NCI-H1092 (cell line): ENCODE measurements at regions not wholly inside any gene's neighbourhood (a gene's known extent, or its start where the extent isn't known, plus 50 kb on each side); places are given as distances from the start of the nearest gene placed in this dataset.
"Not testable (repeated sequence)": the region's sequence is repeated elsewhere in the genome, so short reads cannot be mapped to it uniquely, and the experiment has no call there.

ENCODE experiments used
- DNase-seq: peaks from one replicate; lab custom pipeline; 2025; lab: John Stamatoyannopoulos, UW

DNA sequence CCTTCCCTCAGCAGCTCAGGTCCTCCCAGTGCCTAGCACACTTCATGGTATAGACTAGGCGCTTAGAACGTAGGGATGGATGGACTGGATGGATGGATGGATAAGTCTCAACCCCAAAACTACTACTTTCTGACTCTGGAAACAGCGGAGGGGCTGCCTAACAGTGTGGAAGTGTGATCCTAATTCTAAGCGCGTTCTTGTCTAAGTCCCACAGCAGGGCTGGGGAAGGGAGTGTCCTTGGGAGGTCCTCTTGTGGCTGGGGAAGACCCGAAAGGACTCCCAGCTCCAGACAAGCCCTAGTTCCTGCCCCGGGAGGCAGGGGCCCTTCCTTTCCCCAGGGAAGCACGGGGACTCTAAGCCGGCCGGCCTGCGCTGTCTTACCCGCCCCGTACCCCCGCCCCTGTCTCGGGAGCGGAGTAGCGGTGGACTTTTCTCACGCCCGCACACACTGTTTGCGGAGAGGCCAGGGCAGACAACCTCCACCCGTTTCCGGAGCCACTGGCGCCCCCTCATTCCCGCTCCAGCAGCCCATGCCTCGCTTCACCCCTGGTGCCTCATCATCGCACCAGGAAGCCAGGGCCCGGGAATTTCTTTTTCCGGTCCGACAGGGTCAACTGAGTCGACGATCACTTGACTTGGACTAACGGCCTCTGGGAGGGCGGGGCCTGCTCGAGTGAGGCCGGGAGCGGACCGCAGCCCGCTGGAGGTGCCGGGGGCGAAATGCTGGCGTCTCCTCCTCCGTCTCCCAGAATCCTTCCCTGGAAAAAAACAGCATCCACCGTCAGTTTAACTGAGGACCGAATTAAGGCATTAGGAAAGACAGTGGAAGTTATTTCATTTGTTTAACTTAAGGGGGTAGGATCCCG is 133.3 kb downstream of the TBC1D2B start:
- DNase-seq = peak; percentile 20

DNA sequence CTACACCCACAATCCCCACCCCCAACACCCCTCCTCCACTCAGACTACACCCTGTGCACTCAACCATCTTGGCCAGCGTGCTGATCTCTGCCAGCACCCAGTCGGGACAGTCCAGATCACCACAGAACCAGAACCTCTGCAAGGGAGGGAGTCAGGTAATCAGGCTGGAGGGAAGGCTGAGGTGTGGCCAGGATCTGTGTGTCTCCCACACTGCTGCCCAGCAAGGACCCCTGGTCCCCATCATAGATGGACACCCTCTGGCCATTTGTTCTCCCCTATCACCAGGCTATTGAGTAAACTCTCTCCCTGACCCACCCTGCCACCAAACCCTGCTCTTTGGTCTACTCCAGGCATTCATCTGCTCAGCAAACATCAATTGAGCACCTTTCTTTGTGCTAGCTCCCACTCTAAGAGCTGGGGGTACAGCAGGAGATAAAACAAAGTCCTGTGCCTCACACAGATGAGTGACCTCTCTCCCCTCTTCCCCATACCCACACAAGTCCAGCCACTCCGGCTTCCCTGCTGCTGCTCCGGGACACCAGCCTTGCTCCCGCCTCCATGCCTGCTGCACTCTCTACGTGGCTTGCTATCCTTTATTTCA is 134.8 kb downstream of the TBC1D2B start:
- no peak for DNase-seq

DNA sequence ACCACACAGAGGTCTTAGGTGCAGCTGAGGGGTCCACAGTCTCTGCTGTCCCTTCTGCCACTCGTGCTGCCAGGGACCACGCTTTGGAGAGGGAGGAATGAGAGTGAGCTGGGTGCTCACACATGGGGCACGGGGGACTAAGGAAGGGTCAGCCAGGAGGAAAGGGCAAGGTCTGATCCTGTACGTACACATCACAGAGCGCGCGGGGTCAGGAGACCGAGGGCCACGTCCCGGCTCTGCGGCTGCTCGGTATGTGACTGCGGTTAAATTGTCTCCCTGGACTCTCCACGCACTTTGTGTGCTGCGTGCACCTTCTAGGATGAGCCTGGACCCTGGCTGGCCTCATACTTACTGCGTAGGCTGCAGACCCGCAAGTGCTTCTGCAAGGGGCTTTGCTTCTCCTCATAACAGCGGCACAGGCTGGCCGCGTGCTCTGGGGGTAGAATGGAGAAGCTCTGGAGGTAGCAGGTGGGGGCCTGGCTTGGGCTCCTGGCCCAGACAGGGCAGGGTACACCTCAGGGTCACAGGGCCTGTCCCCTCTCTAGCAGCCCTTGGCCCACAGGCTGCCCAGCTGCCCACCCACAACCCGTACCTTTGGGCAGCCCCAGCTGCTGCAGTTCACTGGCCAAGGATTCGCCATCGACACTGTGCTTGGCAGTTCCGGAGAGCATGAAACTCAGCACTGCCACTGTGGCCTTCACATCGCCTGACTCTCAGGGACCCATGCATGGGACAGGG is 136.3 kb downstream of the TBC1D2B start:
- not testable (repeated sequence) for DNase-seq

DNA sequence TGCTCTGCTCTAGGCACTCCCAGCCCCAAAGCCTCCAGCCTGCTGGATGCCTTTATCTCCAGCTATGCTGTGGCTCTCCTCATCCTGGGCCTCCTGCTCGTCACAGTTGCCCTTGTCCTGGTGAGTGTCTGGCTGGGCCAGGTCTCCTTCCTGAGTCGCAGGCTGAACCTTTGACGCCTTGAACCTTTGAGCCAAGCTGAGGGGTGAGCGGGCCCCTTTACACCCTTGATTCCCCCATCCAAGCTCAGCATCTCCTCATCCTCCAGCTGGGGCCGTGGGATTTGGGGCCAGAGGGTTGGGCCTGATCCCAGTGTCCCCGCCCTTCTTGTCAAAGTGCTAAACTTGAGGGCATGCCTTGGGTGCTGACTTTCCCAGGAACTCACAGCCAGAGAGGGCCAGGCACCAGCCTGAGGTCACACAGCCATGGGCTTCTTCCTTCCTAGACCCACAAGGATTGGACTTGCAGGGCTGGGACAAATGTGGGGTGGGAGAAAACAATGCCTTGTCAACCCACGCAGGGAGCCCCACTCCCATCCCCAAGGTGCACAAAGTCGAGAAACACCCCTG is 137.0 kb downstream of the TBC1D2B start:
- no peak for DNase-seq

DNA sequence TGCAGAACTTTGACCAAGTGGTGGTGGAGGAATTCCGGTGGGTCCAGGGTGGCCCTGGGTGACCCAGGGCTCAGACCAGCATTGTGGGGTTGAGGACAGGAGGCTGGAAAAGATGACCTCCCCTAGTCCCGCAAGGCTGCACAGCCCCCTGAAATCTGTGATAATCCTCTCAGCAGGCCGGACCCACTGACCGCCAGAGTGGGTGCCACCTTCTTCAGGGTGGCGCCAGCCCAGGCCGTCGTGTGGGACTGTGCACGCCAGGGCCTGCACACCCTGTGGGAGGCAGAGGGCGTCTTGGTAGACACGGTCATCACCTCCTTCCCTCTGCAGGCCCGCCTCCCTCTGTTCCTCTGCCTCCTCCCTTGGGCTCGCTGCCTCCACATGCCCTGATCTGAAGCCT is 137.7 kb downstream of the TBC1D2B start:
- no peak for DNase-seq

DNA sequence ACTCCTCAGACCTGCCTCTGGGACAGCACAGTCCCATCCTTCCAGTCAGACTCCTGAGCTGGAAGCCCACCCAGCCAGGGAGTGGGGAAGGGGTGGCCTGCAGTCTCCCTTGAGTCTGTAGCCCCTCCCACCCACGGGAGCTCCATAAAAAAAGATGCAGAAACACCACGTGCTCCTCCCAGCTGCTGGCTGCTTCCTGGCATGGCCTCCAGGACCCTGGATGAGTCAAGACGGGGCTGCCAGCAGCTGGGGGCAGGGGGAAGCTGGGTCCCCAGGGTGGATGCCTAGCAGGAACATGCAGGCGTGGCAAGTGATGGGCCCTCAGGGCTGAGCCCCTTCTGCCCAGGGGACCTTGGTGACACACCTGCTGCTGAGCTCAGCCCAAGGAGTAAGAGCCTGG is 138.5 kb downstream of the TBC1D2B start:
- not testable (repeated sequence) for DNase-seq

DNA sequence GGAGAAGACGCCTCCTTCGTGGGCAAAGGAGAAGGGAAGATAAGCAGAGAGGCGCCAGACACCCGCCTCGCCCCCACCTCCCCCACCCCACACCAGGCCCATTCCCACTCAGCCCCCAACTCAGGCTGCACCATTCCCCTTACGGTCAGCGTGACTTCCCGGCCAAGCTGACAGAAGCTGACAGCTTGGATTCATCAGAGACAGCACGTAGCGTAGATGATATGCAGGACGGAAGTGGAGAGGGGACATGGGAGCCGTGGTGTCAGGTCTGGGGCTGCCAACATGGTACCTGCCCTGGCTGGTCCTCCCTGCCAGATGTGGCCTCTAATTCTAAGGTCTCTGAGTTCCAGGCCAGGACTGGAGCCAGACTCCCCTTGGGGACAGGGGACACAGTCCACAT is 139.0 kb downstream of the TBC1D2B start:
- DNase-seq = not testable (repeated sequence)

DNA sequence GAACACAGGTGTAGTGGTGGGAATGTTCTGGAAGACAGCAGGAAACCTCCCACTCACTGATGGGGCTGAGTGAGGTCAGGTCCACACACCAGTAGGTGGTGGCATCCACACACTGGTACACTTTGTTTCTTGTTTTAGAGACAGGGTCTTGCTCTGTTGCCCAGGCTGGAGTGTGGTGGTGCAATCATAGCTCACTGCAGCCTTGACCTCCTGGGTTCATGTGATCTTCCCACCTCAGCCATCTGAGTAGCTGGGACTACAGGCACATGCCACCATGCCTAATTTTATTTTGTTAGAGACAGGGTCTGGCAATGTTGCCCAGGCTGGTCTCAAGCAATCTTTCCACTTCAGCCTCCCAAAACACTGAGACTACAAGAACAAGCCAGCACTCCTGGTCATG is 140.9 kb downstream of the TBC1D2B start:
- DNase-seq = not testable (repeated sequence)

DNA sequence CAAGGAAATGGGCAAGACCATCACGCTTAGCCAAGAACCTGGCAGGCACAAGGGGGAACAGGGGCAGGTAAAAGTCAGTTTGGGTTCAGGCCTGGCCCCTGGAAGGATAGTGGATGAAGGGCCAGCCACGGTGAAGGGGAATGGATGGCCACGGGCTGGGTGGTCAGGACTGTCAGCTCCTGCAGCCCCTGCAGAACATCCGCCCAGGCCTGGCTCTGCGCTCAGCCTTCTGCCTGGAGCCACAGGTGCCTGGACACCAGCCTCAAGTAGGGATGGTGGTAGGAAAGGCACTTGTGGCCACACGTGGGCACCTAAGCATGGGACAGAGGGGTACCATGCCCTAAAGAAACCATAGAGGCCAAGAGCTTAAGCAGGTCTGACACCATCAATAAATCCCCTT is 143.0 kb downstream of the TBC1D2B start:
- DNase-seq = not testable (repeated sequence)

DNA sequence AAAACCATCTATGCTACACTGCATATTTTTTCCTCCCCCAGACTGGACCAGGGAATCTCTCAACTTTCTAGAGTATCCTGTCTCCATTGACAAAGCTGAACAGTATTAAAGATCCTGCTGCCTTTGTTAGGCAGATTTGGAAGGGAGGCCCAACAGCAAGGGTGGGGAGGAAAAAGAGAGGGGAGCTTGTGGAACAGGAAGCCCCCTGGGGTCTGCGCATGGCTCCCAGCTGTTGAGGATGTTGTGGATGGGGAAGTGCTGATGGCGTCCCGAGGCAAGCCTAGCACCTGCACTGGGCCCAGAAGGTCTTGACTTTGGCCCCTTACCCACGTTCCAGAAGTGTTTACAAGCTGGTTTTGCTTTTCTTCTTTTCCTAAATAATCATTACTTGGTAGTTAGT is 146.6 kb downstream of the TBC1D2B start:
- not testable (repeated sequence) for DNase-seq

DNA sequence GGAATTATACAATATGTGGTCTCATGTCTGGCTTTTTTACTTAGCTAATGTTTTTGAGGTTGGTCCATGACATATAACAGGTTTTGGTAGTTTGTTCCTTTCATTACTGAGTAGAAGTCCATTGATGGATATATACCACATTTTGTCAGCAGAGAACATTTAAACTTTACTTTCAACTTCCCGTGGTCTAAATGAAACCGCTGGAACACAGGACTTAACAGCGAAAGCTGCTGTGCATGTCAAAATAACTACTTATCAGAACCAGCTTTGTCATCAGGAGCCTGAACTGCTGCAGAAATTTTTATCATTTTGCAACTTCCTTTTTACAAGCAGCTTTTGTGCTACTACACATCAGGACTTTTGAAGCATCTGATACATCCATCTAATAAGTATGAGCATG is 147.0 kb downstream of the TBC1D2B start:
- not testable (repeated sequence) for DNase-seq

DNA sequence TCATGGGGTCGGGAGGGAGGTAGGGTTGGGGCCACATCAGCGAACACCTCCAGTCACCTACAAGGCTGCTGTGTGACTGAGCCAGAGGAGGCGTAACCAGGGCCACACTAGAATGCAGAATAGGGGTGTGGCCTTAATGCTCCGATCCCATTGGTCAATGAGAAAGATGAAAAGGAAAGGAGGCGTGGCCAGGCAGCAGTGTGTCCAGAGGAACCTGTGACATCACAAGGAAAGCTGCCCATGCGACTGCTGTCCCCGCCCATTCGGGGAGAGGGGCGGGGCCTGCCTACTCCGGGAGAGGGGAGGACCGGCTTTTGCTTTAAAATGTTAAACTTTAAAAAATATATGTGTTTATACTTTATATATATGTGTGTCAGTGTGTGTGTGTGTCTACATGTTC is 150.7 kb downstream of the TBC1D2B start:
- not testable (repeated sequence) for DNase-seq

DNA sequence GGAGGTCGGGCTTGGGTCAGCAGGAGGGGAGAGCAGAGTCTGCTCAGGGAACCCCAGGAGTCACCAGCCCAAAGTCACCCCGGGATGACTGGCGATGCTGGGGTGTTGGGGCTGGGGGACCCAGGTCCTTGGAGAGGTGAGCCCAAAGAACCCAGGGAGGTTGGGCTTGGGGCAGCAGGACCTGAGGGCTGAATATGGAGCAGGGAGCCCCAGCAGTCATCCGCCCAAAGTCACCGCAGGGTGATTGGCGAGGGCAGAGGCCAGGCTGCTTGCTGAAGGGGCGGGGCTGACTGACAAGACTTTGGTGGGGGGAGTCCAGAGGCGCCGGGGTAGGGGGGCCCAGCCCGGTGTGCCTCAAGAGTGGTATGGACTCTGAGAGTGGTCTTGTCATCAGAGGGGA is 151.2 kb downstream of the TBC1D2B start:
- not testable (repeated sequence) for DNase-seq

DNA sequence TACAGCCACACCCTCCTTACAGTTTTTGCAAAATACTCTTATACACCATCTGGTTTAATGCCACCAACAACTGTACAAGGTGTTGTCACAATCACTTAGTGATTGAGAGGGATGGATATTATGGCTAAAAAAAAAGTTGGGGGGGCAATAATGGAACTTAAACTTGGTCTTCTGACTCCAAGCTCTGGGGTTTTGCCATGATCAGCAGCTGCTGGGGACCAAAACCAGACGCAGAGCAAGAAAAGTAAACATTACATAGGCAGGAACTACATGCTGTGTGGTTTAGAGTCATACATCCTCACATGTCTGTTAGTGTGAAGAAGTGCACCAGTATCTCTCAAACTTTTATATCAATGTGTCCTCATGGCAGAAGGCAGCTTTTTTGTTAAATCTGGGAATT is 152.4 kb downstream of the TBC1D2B start:
- not testable (repeated sequence) for DNase-seq

DNA sequence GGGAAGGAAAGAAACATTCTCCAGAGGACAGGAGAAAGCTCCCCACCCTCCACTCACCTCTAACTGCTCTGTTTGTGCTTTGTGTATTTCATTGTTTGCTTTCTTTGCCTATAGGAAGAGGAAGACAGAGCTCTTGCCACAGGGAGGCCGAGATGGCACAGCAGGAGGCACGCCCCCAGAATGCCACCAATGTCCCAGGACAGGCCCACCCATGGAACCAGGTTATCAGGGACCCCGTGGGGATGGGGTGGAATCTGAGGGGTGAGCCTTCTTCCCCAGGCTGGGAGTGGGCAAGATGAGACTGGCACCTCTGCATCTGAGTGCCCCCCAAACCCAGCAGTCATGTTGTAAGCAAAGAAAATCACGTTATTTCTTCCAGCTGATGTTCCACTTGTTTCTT is 155.8 kb downstream of the TBC1D2B start:
- no peak for DNase-seq

DNA sequence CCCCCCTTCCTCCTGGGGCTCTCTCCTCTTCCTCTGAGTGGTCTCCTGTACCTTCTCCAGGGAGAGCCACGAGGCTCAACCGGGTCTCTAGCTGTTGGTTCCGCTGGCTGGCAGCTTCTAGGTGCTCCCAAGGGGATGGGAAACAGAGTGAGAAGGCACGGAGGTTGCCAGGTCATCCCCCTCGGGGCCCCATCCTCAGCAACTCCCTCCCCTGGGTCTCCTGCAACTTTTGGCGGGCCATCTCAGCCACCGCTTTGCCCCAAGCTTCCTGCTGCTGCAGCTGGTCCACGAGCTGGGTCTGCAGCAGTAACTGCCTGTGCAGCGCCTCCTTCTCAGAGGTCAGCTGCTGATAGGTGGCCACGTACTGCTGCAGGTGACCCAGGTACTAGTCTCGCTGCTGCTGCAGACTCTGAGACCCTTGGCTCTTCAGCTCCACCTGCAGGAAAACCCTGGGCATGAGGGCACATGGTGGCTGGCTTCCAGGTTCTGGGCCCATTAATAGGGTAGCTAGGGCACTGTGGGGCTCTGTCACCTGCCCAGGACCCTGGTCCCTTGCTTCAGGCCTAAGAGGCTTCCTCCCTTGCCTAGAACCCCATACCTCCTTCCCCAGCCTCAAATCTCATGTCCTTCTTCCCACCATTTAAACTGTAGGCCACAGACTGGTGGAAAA is 160.4 kb downstream of the TBC1D2B start:
- not testable (repeated sequence) for DNase-seq

DNA sequence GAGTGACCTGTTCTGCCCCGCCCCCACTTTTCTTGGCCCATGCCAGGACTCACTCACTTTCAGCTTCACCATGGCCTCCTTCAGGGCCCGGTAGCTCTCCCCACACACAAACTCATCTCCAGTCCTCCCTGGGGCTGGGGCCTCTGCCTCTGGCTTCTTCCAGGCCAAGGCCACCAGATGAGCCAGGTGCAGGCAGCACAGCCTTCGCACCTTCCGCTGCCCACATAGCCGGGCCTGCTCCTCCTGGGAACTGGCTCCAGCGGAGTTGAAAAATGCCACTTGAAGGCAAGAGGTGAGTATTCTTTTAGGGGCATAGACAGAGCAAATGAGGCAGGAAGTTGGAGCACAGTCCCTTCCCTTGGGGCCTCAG is 161.6 kb downstream of the TBC1D2B start:
- DNase-seq = not testable (repeated sequence)

DNA sequence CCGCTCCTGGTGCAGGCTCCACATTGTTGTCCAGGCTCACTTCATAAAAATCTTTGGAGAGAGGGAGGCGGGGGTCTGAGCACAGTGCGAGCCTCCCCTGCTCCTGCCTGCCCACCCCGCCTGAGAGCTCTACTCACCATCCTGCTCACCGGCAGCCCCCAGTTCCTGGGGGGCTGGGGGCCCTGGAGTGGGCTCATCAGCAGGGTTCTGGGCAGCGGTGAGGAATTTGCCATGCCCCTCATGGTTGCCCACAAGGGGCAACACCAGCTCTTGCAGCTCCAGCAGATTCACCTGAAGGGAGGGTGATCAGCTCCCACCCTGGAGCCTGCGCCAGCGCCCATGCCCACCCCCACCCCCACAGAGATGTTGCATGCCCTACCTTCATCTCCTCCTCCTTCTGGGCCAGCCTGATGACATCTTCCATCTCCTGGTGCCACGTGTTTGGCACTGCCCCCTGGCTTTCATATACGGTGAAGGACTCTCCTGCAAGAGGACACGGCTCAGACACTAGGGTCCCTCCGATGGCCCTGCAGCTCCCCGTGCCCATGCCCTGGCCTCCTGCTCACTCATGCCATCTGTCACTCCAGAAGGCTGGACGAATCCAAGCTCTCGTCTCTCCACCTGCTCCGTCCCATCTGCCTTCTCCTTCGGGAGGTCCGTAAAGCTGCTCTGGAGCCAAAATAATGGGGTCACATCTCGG is 162.1 kb downstream of the TBC1D2B start:
- DNase-seq = no peak

DNA sequence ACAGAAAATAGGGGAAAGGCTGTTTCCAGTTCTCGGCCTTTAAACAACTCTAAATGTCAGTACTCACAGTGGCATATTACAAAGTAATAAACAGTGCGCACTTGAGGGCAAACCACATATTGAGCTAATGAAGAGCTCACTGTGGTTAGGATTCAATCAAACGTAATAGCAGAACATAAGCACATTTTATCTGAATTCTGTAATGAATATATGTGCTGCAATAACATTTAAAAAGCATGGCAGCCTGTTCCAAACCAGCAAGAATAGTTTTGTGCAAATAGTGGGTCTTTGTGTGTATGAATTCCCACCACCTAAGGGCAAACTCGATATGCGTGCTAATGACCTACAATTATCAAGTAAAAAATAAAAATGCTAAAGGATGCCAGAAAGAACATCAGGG is 163.0 kb downstream of the TBC1D2B start:
- not testable (repeated sequence) for DNase-seq

DNA sequence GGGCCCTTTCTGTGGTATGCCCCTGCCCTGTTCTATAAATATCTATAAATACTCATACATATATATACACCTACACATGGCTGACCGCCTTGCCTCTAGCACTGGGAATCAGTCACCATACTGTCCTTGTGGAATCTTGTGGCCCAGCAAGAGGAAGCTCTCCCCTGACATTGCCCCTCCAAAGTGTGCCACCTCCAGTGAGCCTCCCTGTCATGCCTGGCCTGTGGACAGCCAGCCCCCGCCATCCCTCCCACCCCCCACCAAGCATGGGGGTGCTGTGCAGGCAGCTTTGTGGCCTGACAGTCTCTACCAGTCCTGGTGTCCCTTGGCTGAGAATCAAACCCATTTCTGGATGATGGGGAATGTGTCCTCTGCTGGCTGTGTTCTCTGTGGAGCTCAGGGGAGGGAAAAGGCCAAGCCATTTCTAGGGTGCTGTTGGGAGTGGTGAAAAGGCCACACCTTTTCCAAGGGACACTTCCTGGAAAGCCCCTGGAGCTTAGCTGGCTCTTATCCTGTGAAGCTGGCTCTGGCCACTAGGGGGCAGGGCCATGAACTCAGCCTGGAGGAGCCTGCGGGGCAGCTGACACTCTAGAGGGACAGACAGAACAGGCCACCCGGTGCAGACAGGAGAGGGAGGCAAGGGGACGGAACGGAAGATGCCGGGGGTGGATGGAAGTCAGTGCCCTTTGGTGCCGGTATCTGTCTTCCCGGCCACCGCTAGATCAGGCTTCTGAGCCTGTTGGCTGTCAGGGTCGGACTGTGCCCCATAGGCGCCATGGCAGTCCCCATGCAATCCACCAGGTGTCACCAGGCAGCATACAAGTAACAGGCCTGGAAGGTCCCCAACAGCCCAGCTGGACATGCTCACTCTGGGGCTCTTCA is 167.2 kb downstream of the TBC1D2B start:
- DNase-seq = peak; percentile 17
